BJ (cell line): ENCODE measurements at regions not wholly inside any gene's neighbourhood (a gene's known extent, or its start where the extent isn't known, plus 50 kb on each side); places are given as distances from the start of the nearest gene placed in this dataset.

Experiments used
- CTCF ChIA-PET: fragments of 350-600 bp; formaldehyde crosslinking; extraction: SDS; loops from one replicate; lab custom pipeline; 2021; ENCODE audit warnings: antibody characterized with exemption, inconsistent platforms; lab: Yijun Ruan, JAX
- POLR2A ChIA-PET: fragments of 300-600 bp; sonication (Branson Sonifier 250); formaldehyde crosslinking; extraction: SDS; loops from one replicate; lab custom pipeline; 2021; ENCODE audit warnings: antibody characterized with exemption; lab: Charles Lee
- DNase-seq: peaks from one replicate; pipeline ENCODE4 v3.0.0-alpha.2; 2011; ENCODE audit warnings: low read depth
- H3K27me3 ChIP-seq: 2 replicates; pipeline ENCODE4 v1.6.0; 2011; ENCODE audit warnings: low read length; ENCODE audit not compliant: control insufficient read depth, insufficient read depth
- H3K36me3 ChIP-seq: 2 replicates; pipeline ENCODE4 v1.5.1; 2011; ENCODE audit warnings: low read length; ENCODE audit not compliant: control insufficient read depth, insufficient read depth
- H3K4me3 ChIP-seq: 2 replicates; pipeline ENCODE4 v1.5.1; 2011; ENCODE audit warnings: low read depth, mild to moderate bottlenecking, control low read depth, low read length
- CTCF ChIP-seq: IDR thresholded peaks from 2 replicates; pipeline ENCODE4 v1.5.1; 2011; ENCODE audit warnings: low read depth, mild to moderate bottlenecking, control low read depth, inconsistent platforms, low read length, moderate library complexity; ENCODE audit not compliant: insufficient read depth

- no peak for TF ChIP-seq CTCF
- H3K27me3 ChIP-seq = no peaks in the 10 kb centered on the region
- no peak overlapping the region for H3K4me3 ChIP-seq
- ChIA-PET CTCF (interaction anchor here (0.9 kb wide), 1 partner anchor 10 kb away, joined by 4 read pairs; no protein-coding TSS in a partner anchor), POLR2A (no interaction called here)
- no peak for DNase-seq
- no peaks in the 10 kb centered on the region for H3K36me3 ChIP-seq
Observed at GRCh38 chr1:162927421-162927820, 66.4 kb upstream of the CCDC190 start.

GRCh38 chr1:162926906-162927305, 65.9 kb upstream of the CCDC190 start:
- Histone ChIP-seq H3K4me3 (no peak overlapping the region), H3K27me3 (no peaks in the 10 kb centered on the region), H3K36me3 (no peaks in the 10 kb centered on the region)
- POLR2A ChIA-PET = no interaction called here
- CTCF ChIA-PET = interaction anchor here (0.9 to 1.2 kb wide), 2 partner anchors 10 to 134 kb away, joined by 3 to 4 read pairs; no protein-coding TSS in a partner anchor
- no peak for TF ChIP-seq CTCF
- DNase-seq = no peak

- Histone ChIP-seq H3K4me3 (no peak overlapping the region), H3K36me3 (no peaks in the 10 kb centered on the region), H3K27me3 (no peaks in the 10 kb centered on the region)
- CTCF ChIA-PET = interaction anchor here (1.1 kb wide), 1 partner anchor 25 kb away, joined by 3 read pairs; no protein-coding TSS in a partner anchor
- POLR2A ChIA-PET = no interaction called here
- no peak for DNase-seq
- no peak for TF ChIP-seq CTCF
Observed at GRCh38 chr1:162924179-162924578, 63.2 kb upstream of the CCDC190 start.

GRCh38 chr1:162922201-162922600, 61.2 kb upstream of the CCDC190 start:
- no peak for DNase-seq
- Histone ChIP-seq H3K4me3 (no peak overlapping the region), H3K27me3 (no peaks in the 10 kb centered on the region), H3K36me3 (no peaks in the 10 kb centered on the region)
- no peak for TF ChIP-seq CTCF
- CTCF ChIA-PET = interaction anchor here (1.8 kb wide), 1 partner anchor 11 kb away, joined by 3 read pairs; no protein-coding TSS in a partner anchor
- POLR2A ChIA-PET = no interaction called here

GRCh38 chr1:162921311-162921710, 60.3 kb upstream of the CCDC190 start:
- TF ChIP-seq CTCF = no peak
- CTCF ChIA-PET = interaction anchor here (1.8 kb wide), 1 partner anchor 12 kb away, joined by 3 read pairs; no protein-coding TSS in a partner anchor

More at GRCh38 chr1:162921311-162921710, 60.3 kb upstream of the CCDC190 start:
- no peak for DNase-seq
- POLR2A ChIA-PET = no interaction called here
- Histone ChIP-seq H3K36me3 (no peaks in the 10 kb centered on the region), H3K4me3 (no peak overlapping the region), H3K27me3 (no peaks in the 10 kb centered on the region)
